Neural cell (in vitro differentiated cells): ENCODE measurements at regions not wholly inside any gene's neighbourhood (a gene's known extent, or its start where the extent isn't known, plus 50 kb on each side); places are given as distances from the start of the nearest gene placed in this dataset.

ENCODE experiments used
- CTCF ChIP-seq: fragments of 450-650 bp; IDR thresholded peaks from 2 replicates; pipeline ENCODE4 v1.5.1; 2014; ENCODE audit warnings: antibody characterized with exemption, mild to moderate bottlenecking, moderate library complexity; ENCODE audit not compliant: poor library complexity, severe bottlenecking
- EP300 ChIP-seq: fragments of 450-650 bp; conservative IDR thresholded peaks from 2 replicates; pipeline ENCODE4 v1.6.1; 2014; ENCODE audit warnings: antibody characterized with exemption, mild to moderate bottlenecking, moderate library complexity; ENCODE audit not compliant: poor library complexity, severe bottlenecking
- EZH2 ChIP-seq: fragments of 200-600, 300-800 bp; shearing (Covaris generic), sonication (generic); IDR thresholded peaks from 2 replicates; pipeline ENCODE4 v1.6.1; 2014; ENCODE audit warnings: antibody characterized with exemption, low read length, borderline replicate concordance, mild to moderate bottlenecking; ENCODE audit not compliant: insufficient read depth, poor library complexity, severe bottlenecking
- POLR2AphosphoS5 ChIP-seq: IDR thresholded peaks from 2 replicates; pipeline ENCODE4 v1.6.1; 2012
- RAD21 ChIP-seq: fragments of 450-650 bp; conservative IDR thresholded peaks from 2 replicates; pipeline ENCODE4 v1.6.1; 2014; ENCODE audit warnings: antibody characterized with exemption, mild to moderate bottlenecking, moderate library complexity
- REST ChIP-seq: IDR thresholded peaks from 2 replicates; pipeline ENCODE4 v1.6.1; 2012; ENCODE audit warnings: borderline replicate concordance
- SMC3 ChIP-seq: fragments of 450-650 bp; conservative IDR thresholded peaks from 2 replicates; pipeline ENCODE4 v1.6.1; 2014; ENCODE audit warnings: antibody characterized with exemption, mild to moderate bottlenecking, moderate library complexity; ENCODE audit not compliant: poor library complexity

- TF ChIP-seq POLR2AphosphoS5 (no peak), CTCF (no peak), EZH2 (no peak), REST (no peak), SMC3 (no peak), EP300 (no peak), RAD21 (no peak)
Observed at GRCh38 chr6:112522587-112522986, 175.5 kb downstream of the RFPL4B start.
